KBM-7 (cell line): ENCODE measurements at regions not wholly inside any gene's neighbourhood (a gene's known extent, or its start where the extent isn't known, plus 50 kb on each side); places are given as distances from the start of the nearest gene placed in this dataset.
"Not testable (repeated sequence)": the region's sequence is repeated elsewhere in the genome, so short reads cannot be mapped to it uniquely, and the experiment has no call there.

Experiments used
- DNase-seq: peaks from one replicate; pipeline ENCODE4 v3.0.0-alpha.2; 2015
- in situ Hi-C: fragments of 300-500 bp; cut with MboI; formaldehyde crosslinking; loops from 2 replicates; pipeline ENCODE4 v1.14.3; 2020; ENCODE audit warnings: low sequenced_read_pairs, low pct_unique_long_range_greater_than_20kb, mixed read lengths

DNA sequence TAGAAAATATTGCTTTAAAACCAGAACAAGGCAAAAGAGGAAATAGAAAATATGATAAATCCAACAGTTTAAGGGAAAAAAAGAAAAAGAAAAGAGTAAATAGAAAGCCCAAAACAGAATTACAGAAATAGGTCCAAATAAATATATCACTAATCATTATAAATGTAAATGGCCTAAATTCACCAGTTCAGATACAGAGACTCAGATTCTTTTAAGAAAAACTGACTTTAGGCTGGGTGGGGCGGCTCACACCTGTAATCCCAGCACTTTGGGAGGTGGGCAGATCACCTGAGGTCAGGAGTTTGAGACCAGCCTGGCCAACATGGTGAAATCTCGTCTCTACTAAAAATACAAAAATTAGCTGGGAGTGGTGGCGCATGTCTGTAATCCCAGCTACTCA is 79.7 kb upstream of the RASGRP1 start:
- DNase-seq, in situ Hi-C loops: not testable (repeated sequence)

DNA sequence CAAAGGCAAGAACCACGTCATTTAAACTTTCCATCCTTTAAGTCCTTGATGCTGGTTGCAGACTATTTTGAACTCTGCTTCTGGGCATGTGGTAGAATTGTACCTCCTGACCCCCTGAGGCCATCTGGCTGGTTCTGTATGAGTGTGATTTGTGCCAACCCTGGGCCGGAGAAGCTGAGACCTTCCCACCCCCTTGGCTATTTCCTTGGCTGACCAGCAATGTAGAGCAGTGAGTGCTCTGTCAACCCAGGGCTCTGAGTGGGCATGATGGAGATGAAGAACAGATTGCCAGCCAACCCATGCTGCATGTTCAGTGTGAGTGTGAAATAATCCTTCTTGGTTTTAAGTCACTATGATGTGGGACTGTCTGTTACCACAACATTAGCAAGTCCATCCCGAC is 82.1 kb upstream of the RASGRP1 start:
- DNase-seq: no peak
- in situ Hi-C loops: no loop called here

DNA sequence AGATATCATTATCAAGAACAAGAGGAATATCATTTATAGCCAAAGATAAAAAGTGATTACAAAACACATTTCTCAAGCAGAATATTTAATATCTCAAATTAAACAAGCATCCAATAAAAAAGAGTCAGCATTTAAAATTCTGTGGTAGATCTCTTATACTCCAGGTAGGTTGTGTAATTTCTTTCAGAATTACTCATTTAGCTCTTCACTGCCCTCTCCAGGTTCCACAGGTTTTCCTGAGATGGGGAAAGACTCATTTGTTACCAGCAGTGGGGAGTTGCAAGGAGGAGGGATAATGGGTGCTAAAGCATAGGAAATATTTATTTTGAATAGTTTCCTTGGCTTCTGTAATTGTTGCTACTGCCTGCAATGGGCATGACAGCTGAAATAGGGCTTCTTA is 83.1 kb upstream of the RASGRP1 start:
- in situ Hi-C loops: no loop called here
- DNase-seq: no peak

DNA sequence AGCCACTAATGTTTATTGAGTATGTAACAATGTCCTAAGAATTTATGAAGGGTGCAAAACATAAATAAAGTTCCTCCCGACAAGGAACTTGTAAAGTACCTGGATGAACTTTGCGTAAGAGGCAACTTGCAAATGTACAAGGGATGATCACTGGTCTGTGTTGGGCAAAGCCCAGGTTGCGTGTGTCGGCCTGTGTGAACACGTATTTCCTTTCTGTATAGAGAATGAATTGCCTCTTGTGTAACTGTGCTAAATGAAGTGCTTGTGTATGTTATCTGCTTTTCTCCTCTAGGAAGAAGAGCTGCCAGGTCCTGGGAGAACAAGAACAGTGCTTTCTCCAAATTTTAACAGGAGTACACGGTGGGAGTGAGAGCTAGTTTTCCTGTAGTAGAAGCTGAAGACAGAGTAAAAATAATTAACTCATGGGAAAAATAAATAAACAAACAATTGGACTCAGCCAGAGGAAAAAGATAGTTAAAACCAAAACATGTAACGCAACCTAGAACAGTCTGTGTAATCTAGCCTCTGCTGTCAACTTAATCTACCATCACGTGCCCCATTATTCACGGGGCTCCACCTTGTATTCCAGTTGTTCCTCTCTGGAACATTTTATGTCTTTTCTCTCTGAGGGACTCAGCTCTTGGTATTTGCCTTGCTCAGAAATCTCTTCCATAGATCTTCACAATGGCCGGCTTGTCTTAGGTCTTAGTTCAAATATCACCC is 83.7 kb upstream of the RASGRP1 start:
- in situ Hi-C loops: no loop called here
- no peak for DNase-seq

DNA sequence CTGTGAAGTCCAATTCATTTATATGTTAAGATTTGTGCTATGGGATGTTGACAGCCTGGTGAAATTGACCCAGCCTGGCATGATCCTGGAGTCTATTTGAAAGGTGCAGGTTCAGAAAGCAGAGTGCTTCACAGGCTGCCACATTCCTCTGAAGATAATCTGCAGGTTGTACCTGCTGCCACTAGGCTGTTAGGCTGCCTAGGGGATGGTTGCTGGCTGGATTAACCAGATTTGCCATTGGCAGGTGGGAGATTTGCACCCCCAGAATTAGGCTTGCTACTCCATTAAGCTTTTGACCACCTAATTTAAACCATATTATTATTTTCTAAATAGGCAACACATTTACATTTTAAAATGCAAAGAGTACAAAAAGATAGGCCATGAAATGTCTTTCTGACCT is 85.8 kb upstream of the RASGRP1 start:
- in situ Hi-C loops: no loop called here
- DNase-seq: no peak

DNA sequence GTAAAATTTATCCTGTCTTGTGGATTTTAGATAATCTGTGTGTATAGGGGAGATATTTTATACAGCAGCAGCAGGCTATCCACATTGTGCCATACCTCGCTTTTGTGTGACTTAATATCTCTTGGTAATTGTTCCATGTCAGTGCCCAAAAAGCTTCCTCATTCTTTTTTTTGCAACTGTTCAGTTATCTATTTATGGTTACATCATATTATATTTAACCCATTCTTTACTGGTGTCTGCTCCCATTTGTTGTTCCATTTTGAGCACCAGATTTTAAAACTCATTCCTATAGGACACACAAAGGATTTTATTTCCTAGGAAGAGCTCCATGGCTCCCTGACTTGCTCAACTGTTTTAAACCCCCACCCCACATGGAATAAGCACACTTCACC is 86.3 kb upstream of the RASGRP1 start:
- peak; percentile 75 for DNase-seq
- in situ Hi-C loops: no loop called here

DNA sequence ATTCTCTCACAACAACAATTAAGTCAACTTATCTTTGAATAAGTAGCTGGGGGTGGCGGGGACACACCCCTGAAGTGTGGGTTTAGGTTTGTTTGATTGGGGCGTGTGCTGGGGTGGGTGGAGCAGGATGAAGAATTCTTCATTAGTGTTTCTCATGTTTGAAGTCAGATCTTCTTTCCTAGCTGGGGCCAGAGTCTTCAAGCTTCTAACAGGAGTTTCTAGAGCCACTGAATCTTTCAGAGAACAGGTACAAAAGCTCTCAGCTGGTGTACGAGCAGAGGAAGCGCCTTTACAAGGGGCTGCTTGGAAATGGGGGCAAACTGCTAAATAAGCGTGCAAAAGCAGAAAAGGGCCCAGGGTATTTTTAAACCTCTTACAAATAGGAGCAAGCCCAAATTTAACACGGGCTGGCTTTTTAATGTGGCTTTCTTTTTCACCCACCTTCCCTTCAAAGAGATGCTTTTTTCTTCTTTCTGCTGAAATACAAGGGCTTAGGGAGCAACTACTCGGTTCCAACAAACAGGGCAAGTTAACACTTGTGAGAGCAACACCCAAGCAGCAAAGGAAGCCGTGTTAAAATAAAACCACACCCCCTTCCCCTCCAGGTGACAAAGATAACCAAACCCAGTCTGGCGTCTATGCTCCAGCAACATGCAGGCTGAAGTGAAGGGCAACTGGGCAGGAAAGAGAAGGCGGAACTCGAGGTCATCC is 86.9 kb upstream of the RASGRP1 start:
- peak; percentile 44 for DNase-seq
- in situ Hi-C loops: no loop called here

DNA sequence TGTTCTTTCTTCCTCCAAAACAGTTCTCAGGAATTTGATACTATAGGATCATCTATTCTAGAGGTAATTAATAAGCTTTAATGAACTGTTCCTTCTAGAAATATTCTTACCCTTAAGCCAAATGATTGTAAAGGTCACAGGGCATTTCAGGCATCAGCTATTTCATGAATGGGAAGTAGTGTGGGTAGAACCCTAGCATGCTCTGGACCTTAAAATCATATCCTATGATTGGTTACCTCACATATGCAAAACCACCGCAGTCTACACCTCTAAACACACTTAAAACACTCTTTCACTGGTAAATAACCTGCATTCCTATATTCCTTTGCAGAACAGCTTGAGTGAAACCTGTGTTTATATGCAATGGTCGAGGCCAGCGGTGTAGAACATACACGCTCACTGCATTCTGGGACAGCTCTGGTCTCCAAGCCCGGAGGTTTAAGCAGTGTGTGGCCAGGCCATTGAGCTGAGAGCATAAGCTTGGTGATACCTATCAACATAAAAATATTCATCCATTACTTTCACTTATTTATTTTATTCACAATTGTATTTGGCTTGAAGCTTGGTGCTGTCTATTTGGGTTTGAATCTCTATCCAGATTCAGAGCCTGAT is 87.7 kb upstream of the RASGRP1 start:
- DNase-seq: no peak
- in situ Hi-C loops: no loop called here

DNA sequence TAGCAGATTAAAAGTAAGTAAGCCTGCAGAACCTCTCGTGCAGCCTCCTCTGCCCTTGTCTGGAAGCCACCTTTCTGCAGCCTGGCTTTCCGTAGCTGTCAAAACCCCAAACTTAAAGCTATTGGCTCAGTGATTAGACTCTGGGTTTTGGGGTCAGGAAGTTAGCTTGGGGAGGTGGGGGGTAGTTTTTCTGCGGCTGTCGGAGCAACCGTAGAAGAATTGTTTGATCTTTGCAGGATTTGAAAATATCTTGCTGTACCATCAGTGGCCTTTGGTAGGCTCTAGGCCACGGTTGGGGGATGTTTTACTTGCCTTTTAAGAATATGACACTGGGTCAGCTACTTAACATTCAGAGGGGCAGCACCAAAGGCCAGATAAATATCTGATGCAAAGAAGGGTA is 88.4 kb upstream of the RASGRP1 start:
- peak; percentile 57 for DNase-seq
- in situ Hi-C loops: no loop called here

DNA sequence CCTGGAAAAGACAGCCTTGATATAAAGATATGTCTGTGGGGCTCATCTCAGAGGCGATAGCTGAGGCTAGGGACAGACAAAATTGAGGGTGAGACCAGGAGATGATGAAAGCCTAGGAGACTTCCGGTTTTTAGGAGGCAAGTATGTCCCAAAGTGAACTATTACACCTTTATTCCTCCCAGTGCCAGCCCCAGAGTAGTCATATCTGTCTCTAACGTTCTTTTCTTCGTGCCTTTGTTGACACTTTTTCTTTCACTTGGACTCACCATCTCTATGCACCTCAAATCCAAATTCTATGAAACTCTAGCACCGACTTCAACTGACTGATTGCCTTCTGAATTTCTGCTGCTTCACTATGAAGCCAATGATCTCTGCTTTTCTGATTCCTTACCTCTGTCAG is 93.8 kb upstream of the RASGRP1 start:
- in situ Hi-C loops: no loop called here
- no peak for DNase-seq

DNA sequence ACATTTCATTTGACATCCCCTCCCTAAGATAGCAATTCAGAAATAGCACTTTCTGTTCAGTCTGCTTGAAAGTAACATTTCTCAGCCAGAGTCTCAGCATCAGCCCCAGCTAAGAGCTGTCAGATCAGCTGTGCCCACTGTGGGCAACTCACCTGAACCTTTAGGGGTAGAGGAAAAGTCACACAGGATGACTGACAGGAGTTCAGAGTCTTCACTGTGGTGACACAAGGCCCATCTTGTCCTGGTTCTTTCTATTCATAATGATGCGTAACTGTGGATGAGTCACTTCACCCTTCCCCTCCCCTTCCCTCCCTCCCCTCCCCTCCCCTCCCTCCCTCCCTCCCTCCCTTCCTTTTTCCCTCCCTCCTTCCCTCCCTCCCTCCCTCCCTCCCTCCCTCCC is 96.1 kb upstream of the RASGRP1 start:
- no peak for DNase-seq
- in situ Hi-C loops: no loop called here

DNA sequence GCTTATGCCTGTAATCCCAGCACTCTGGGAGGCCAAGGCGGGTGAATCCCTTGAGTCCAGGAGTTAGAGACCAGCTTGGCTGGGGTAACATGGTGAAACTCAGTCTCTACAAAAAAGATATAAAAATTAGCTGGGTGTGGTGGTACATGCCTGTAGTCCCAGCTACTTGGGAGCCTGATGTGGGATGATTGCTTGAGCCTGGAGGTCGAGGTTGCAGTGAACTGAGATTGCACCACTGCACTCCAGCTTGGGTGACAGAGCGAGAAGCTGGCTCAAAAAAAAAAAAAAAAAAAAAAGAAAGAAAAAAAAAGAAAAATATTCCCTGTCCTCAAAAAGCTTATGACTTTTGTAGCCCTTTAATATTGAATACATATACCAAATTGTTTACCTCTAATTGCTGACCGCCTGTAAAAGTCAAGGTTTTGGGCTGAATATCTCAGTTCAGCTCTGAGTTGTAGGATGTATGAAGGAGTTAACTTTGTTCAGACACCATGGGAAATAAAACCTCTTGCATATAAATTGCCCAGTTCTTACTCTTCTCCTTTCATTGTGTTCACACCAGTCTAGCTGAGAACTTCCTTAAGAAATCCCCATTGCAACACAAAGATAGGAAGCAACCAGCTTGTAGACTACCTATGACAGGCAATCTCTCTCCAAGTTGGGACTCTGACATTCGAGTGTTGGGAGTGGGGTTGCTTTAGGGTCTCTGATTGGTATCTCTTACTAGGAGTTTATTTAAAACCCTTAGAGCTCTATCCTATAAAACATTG is 97.6 kb upstream of the RASGRP1 start:
- no peak for DNase-seq
- in situ Hi-C loops: no loop called here

DNA sequence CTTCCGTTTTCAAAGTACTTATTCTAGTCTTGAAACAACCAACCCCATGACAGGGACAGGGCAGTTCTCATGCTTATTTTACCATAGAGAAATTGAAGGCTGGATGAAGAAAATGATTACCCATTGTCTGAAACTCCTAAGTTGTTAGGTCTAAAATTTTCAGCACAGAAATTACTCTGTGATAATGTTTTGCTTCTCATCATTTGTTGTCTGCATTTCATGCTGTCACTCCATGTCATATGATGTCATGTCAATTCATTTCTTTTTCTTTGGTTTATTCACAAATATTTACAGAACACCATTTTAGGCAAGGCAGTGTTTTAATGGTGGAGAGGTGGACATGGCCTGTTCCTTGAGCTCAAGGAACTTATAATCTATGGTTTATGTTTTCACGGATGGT is 98.2 kb upstream of the RASGRP1 start:
- DNase-seq: no peak
- in situ Hi-C loops: no loop called here

DNA sequence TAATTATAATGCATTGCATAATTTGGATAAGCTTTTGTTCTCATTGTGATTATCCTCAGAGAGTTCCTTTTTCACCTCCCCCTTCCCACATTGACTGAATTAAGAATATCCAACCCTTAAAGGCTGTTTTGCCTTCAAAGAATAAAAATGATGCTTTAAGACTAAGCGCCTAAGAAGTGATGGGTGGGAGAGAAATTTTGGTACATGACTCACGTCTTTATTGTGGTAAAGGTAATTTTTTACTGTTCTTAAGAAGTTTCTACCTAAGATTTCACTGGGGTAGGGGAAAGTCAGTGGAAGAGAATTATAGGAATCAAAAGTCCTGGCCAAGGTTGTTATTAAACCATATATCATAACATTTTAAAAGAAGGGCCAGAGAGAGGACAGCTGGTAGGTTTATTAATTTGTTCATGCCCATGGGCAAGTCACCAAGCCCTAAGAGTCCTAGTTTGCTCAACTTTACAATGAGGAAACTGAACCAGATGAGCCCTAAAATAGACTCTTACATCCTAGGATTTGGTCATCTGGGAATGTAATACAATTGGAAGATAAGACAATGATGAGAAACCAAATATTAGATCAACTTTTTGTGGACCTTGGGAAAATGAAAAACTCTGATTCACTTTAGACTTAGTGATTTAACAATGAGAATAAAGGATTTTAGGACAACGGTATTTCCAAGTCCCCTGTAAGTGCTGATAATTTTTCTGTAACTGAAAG is 101.1 kb upstream of the RASGRP1 start:
- no peak for DNase-seq
- in situ Hi-C loops: no loop called here

DNA sequence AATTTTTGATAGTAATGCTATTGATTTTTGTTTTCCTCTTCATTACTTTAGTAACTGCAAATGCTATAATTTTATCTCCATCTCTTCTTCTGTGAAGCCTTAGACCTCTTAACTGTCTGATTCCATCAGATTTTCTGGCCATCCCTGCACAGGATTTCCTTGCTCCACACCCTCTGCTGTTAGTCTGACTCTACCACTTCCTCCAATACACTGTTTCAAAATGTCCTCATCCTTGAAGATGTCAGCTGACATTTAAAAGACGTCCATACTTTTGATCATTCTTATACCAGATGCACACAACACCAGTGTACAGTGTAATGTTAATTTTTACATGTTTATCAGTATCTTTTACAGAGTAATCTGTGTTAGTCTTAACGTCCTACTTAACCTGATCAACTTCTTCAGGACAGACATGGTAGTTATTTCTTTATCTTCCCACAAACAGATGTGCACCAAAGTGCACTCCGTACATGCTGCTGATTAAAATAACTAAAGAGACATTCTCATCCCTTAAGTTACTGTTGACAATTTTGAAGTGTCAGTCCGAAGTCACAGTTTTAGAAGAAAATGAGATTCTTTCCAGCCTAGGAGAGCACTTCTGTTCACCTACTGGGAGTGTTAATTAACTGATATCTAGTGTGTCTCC is 102.4 kb upstream of the RASGRP1 start:
- in situ Hi-C loops: no loop called here
- DNase-seq: no peak

DNA sequence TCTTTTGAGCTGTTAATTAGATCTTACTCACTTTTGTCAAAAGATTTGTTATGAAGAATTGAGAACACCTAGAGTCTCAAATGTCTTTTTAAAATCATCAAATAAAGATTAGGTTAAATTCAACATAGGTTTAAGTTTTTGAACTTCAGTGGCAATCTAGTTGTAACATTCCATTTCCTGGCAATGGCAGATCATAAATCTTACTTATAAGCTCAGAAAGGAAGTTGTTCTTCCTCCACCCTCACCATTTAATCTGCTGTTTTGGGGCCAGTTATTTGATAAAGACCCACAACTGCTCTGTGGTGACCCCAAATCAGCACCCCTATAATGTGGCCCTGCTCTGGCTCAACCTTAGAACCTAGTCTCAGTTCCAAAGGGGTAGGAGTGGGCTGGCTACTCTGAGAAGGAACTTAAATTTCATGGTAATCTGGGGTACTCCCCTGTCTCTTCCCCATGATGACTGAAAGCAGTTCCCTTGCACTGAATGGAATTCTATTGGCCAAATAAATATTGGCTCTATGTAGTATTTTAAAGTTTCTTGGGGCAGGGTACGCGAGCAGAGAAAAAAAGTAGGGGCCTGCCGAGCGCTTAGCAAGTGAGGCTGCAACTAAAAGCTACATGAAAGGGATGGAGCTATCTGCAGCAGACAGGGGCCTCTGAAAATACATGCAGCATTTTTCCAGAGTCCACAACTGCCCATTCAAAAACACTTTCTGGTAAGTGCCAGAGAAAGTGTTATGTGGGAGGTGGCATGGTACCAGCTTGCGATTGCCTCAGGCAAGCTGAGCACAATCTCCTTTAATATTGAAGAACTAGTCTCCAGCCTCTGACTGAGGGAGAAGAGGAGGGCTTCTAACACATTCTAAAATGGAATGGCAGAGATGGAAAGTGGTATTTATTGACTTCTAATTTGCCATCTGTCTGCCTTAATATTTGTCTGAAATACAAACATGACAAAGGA is 103.6 kb upstream of the RASGRP1 start:
- peak; percentile 35 for DNase-seq
- in situ Hi-C loops: no loop called here

DNA sequence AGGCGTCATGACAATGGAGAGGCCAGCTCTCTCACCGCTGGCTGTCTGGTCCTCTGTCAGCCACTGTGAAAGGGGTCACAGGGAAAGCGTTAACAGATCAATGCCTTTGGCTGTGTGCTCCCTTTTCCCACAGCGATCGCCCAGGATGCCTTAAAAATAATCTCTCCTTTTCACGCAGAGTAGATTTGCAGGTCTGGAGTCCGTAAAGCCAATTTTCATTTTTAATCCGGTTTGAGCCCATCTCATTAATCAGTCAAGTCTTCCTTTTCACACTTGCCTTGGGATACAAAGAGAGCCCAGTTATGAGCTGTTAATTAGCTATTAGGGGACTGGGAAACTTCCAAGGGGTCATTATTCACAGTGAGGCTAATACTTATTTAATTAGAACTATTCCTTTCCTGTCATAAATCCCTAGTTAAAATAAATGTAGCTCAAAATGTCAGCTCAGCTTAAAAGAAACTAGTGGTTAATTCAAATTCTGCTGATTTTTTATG is 104.3 kb upstream of the RASGRP1 start:
- in situ Hi-C loops: no loop called here
- DNase-seq: no peak
